NCI-H748 treated with DMSO at 0.1 percent for 48 hours (cell line): ENCODE measurements at regions not wholly inside any gene's neighbourhood (a gene's known extent, or its start where the extent isn't known, plus 50 kb on each side); places are given as distances from the start of the nearest gene placed in this dataset.
"Not testable (repeated sequence)": the region's sequence is repeated elsewhere in the genome, so short reads cannot be mapped to it uniquely, and the experiment has no call there.

Experiments used
- DNase-seq: peaks from one replicate; lab custom pipeline; 2025; lab: John Stamatoyannopoulos, UW

- peak; percentile 52 for DNase-seq
These were observed 69.4 kb upstream of the EVL start for GRCh38 chr14:99995700-99996356.

- no peak for DNase-seq
These were observed 68.2 kb upstream of the EVL start for GRCh38 chr14:99996951-99997571.

GRCh38 chr14:100000398-100000797 is 64.8 kb upstream of the EVL start:
- not testable (repeated sequence) for DNase-seq

GRCh38 chr14:100004392-100004791 is 60.8 kb upstream of the EVL start:
- no peak for DNase-seq

GRCh38 chr14:100007254-100007653 is 58.0 kb upstream of the EVL start:
- no peak for DNase-seq

GRCh38 chr14:100009802-100010201 is 55.4 kb upstream of the EVL start:
- DNase-seq, result not testable (repeated sequence)

- DNase-seq, result no peak
These were observed 54.5 kb upstream of the EVL start for GRCh38 chr14:100010679-100011078.

- no peak for DNase-seq
These were observed 53.4 kb upstream of the EVL start for GRCh38 chr14:100011628-100012325.

- DNase-seq, result no peak
These were observed 52.5 kb upstream of the EVL start for GRCh38 chr14:100012478-100013327.

- no peak for DNase-seq
These were observed 50.0 kb upstream of the EVL start for GRCh38 chr14:100015251-100015655.
